Mesothelial cell of epicardium (in vitro differentiated cells): ENCODE measurements at regions not wholly inside any gene's neighbourhood (a gene's known extent, or its start where the extent isn't known, plus 50 kb on each side); places are given as distances from the start of the nearest gene placed in this dataset.

ENCODE experiments used
- DNase-seq, 2 experiments: peaks; one replicate each; pipeline ENCODE4 v3.0.0; 2021; ENCODE audit warnings: low spot score in 2 of 2; ENCODE audit not compliant: unreplicated experiment in 2 of 2
- H3K27ac Mint-ChIP-seq: 2 replicates; pipeline ENCODE4 v1.8.0; 2021; ENCODE audit warnings: mixed read lengths
- H3K27me3 Mint-ChIP-seq: 2 replicates; pipeline ENCODE4 v1.8.0; 2021; ENCODE audit warnings: low read depth, mixed read lengths
- H3K36me3 Mint-ChIP-seq: 2 replicates; pipeline ENCODE4 v1.8.0; 2021; ENCODE audit warnings: mixed read lengths
- H3K4me1 Mint-ChIP-seq: 2 replicates; pipeline ENCODE4 v1.8.0; 2021; ENCODE audit warnings: mixed read lengths
- H3K4me3 Mint-ChIP-seq: 2 replicates; pipeline ENCODE4 v1.8.0; 2021; ENCODE audit warnings: mild to moderate bottlenecking, moderate library complexity, mixed read lengths
- H3K9me3 Mint-ChIP-seq: 2 replicates; pipeline ENCODE4 v1.8.0; 2021; ENCODE audit warnings: mixed read lengths
- TF ChIP-seq, protein P1 (sequence below): fragments of 200-600 bp; sonication (generic); IDR thresholded peaks from one replicate; pipeline ENCODE4 v1.5.0; 2021; ENCODE audit warnings: antibody characterized with exemption; ENCODE audit not compliant: unreplicated experiment

DNA sequence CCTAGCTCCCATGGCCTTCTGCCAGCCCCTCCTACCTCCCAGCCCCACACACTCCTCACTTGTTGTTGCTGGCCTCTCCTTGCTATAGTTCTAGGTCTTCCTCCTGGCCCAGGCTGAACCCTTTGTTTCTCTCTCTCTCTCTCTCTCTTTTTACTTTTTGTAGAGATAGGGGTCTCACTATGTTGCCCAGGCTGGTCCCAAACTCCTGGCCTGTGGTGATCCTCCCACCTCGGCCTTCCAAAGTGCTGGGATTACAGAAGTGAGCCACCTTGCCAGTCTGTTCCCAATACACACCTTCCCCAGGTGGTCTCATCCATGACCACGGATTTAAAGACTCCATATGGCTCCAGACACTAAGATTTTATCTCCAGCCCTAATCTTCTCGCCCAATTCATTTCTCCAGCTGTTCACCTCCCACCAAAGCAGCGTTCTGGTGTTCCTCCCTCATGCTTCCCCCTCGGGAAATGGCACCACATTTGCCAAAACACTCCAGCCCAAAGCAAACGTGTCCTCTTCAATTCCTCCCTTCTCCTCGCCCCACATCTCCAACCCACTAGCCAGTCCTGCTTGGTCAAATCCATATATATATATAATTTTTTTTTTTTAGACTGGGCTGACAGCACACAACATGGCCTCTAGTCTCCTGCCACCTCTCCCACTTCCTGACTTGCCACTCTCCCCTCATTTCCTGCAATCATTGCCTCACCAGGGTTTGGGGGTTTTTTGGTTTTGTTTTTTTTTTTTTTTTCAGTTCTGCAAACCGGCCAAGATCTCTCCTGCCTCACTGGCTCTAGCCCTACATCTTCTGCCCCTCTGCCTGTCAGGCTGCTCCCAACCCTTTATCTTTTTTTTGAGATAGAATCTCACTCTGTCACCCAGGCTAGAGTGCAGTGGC, 104.4 kb downstream of the NCR2 start:
- TF ChIP-seq, protein P1, sequence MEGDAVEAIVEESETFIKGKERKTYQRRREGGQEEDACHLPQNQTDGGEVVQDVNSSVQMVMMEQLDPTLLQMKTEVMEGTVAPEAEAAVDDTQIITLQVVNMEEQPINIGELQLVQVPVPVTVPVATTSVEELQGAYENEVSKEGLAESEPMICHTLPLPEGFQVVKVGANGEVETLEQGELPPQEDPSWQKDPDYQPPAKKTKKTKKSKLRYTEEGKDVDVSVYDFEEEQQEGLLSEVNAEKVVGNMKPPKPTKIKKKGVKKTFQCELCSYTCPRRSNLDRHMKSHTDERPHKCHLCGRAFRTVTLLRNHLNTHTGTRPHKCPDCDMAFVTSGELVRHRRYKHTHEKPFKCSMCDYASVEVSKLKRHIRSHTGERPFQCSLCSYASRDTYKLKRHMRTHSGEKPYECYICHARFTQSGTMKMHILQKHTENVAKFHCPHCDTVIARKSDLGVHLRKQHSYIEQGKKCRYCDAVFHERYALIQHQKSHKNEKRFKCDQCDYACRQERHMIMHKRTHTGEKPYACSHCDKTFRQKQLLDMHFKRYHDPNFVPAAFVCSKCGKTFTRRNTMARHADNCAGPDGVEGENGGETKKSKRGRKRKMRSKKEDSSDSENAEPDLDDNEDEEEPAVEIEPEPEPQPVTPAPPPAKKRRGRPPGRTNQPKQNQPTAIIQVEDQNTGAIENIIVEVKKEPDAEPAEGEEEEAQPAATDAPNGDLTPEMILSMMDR, result no peak
- no peaks in the 10 kb centered on the region for H3K36me3 Mint-ChIP-seq
- no peaks in the 10 kb centered on the region for H3K27me3 Mint-ChIP-seq
- no peak for DNase-seq
- peaks cover 59% of the 10 kb centered on the region for H3K4me1 Mint-ChIP-seq
- H3K9me3 Mint-ChIP-seq, result no peaks in the 10 kb centered on the region
- no peak overlapping the region for H3K4me3 Mint-ChIP-seq
- H3K27ac Mint-ChIP-seq, result no peak overlapping the region

DNA sequence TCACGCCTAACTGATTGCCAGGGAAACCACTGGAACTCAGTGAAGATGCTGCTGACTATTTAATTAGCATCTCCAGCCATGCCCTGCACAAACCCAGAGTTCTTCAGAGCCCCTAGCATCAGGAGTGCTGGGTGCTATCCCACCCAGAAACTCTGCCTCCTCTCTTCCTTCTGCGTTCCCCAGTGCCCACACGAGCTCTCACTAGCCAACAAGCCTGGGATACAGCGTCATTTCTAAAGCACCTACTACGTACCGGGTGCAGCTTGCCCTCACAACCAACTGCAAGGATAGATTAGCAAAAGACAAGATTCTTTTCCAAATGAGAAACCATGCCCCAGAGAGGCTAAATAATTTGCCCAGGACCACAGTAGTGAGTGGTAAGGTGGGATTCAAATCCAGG, 105.2 kb upstream of the FOXP4 start:
- Mint-ChIP-seq H3K27ac (no peak overlapping the region), H3K4me3 (no peak overlapping the region), H3K36me3 (no peaks in the 10 kb centered on the region), H3K27me3 (no peaks in the 10 kb centered on the region), H3K9me3 (no peaks in the 10 kb centered on the region), H3K4me1 (peaks cover 66% of the 10 kb centered on the region)
- TF ChIP-seq, protein P1, result no peak
- no peak for DNase-seq

DNA sequence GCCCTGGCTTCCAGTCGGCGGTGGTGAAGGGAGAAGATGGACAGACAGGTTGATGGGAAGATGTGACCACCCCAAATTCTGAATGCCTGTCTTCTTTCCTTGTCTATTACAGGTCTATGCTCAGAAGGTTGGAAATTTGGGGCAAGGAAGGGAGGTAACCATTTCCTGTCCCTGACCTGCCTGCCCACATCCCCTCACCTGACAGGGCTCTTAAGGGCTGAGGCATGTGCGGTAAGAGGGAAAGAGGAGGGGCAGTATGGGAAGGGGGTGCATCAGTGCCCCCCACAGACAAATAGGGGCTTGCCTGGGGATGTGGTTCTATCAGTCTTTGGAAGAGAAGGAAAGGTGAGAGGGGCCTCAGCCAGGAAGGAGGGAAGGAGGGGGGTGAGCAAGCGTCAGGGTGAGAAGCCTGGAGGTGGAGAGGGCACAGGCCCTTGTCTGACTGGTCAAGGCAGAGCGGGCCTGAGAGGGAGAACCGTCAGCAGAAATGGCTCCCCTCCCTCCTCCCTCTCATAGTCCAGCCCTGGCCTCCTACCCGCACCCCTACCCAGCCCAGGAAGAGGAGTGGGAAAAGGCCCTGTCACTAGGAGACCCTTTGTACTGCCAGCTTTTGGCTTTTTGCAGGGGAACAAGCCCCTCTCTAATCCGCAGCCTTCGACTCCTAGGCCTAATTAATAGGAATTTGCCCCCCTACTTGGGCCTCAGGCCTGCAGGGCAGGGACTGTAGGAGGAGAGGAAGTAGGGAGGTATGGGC, 104.4 kb upstream of the FOXP4 start:
- Mint-ChIP-seq H3K9me3 (no peaks in the 10 kb centered on the region), H3K4me1 (peaks cover 68% of the 10 kb centered on the region), H3K27me3 (no peaks in the 10 kb centered on the region), H3K36me3 (no peaks in the 10 kb centered on the region), H3K4me3 (no peak overlapping the region), H3K27ac (peak overlapping the region; percentile 40)
- TF ChIP-seq, protein P1, result no peak
- no peak for DNase-seq

DNA sequence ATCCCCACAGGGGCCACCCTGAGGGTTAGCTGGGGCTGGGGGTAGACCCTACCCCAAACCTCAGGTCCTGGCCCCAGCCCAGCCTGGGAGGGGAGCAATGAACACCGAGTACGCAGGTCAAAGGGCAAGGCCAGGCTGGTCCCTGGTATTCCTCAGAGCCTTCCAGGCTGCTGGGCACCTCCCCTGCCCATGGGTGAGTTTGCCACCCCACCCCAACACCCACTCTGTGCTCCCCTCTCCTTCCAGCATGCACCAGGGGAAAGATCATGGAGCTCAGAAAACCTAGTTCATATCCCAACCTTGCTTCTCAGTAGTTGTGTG, 103.9 kb upstream of the FOXP4 start:
- Mint-ChIP-seq H3K27me3 (no peaks in the 10 kb centered on the region), H3K4me1 (peaks cover 68% of the 10 kb centered on the region), H3K27ac (peak overlapping the region; percentile 77), H3K36me3 (no peaks in the 10 kb centered on the region), H3K9me3 (no peaks in the 10 kb centered on the region), H3K4me3 (no peak overlapping the region)
- TF ChIP-seq, protein P1, result no peak
- no peak for DNase-seq

DNA sequence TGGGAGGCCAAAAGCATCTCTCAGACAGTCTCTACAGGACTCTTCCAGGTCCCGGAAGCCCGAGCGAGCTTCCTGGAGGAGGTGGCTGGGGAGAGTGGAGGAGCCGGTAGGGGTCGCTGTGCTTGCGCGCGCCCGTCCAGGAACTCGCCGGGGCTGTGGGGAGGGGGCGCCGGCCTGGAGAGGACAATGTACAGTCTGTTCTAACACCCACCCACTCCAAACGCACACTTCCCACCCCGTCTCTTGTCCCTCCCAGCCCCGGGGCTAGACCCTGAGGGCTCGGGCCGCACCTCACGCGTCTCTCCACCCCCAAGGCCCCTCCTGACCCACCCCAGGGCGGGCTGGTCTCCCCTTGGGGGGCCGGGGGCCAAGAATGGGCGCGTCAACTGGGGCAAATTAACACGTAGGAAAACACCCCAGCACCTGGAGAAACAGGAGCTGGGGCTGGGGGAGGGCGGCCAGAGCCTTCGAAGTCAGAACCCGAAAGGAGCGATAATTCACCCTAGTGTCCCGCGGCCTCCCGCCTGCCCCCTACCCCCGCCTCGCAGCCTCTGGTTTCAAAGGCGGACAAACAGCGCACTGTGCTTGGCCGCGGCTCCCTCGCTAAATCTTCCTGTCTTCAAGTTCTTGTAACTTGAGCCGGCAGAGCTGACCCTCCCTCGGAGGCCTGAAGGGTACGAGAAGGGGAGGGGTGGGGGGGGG, 103.2 kb upstream of the FOXP4 start:
- Mint-ChIP-seq H3K9me3 (no peaks in the 10 kb centered on the region), H3K4me3 (peak overlapping the region; percentile 16), H3K27me3 (no peaks in the 10 kb centered on the region), H3K4me1 (peaks cover 66% of the 10 kb centered on the region), H3K27ac (peak overlapping the region; percentile 77), H3K36me3 (no peaks in the 10 kb centered on the region)
- TF ChIP-seq, protein P1, result peak; percentile 86
- peak; percentile 71 to 87 for DNase-seq
